ENCODE measurements at regions not wholly inside any gene's neighbourhood (a gene's known extent, or its start where the extent isn't known, plus 50 kb on each side); places are given as distances from the start of the nearest gene placed in this dataset.
"Not testable (repeated sequence)": the region's sequence is repeated elsewhere in the genome, so short reads cannot be mapped to it uniquely, and the experiment has no call there.

DNA sequence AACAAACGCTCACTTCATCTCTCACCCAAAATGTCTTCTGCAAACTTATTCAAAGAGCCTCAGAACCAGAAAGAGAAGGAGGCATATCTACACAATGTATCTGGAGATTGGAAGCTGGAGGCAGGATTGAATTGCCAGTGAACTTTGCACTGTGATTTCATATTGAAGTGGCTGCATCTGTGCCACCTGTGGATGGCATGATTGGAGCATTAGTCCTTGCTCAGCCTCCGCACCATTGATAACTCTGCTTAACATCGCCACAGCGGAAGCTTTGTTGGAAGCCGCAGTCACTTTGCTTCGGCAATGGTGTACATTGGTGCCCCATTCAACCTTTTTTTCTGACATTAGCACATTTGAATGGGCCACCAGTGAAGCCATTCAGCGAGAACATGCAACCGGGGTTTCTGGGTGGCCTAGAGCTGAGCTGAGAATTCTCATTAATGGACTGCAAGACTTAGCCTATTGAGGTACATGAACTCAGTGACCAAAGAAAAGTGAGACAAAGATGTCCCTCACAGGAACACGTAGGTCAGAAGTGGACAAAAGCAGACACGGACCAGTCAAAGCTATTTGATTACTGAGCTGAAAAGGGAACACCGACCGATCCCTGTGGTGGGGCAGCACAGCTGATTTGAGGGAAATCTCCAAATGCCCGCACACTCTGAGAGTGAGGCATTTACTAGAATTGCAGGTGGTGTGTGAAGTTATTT, 130.4 kb downstream of the BRMS1L start:
- DNase-seq (no peak), ATAC-seq (ENCODE audit: insufficient read depth, low read depth) (no peak)
- H3K4me3 ChIP-seq (ENCODE audit: low read depth in 1 of 2, low read length in 2 of 2) = no peak overlapping the region
- H3K4me1 ChIP-seq (ENCODE audit: insufficient read depth, low read length) = no peaks in the 10 kb centered on the region
- no peaks in the 10 kb centered on the region for H3K9me3 ChIP-seq (ENCODE audit: insufficient read depth, low read length, severe bottlenecking)
- H2AFZ ChIP-seq (ENCODE audit: low read depth, low read length) = no peak overlapping the region
- TF ChIP-seq EZH2 (IDR thresholded peaks at IDR 0.05; ENCODE audit: borderline replicate concordance, low read depth, low read length, severe bottlenecking) = no peak
- TF ChIP-seq, protein P1, sequence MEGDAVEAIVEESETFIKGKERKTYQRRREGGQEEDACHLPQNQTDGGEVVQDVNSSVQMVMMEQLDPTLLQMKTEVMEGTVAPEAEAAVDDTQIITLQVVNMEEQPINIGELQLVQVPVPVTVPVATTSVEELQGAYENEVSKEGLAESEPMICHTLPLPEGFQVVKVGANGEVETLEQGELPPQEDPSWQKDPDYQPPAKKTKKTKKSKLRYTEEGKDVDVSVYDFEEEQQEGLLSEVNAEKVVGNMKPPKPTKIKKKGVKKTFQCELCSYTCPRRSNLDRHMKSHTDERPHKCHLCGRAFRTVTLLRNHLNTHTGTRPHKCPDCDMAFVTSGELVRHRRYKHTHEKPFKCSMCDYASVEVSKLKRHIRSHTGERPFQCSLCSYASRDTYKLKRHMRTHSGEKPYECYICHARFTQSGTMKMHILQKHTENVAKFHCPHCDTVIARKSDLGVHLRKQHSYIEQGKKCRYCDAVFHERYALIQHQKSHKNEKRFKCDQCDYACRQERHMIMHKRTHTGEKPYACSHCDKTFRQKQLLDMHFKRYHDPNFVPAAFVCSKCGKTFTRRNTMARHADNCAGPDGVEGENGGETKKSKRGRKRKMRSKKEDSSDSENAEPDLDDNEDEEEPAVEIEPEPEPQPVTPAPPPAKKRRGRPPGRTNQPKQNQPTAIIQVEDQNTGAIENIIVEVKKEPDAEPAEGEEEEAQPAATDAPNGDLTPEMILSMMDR (IDR thresholded peaks at IDR 0.05; ENCODE audit: borderline replicate concordance, extremely low read depth, low read length, poor library complexity, severe bottlenecking) = no peak
- H3K9ac ChIP-seq (ENCODE audit: low read depth, low read length) = no peak overlapping the region
- no peaks in the 10 kb centered on the region for H4K20me1 ChIP-seq (ENCODE audit: insufficient read depth, low read length)
- H3K4me2 ChIP-seq (ENCODE audit: insufficient read depth, low read length) = no peak overlapping the region
- H3K79me2 ChIP-seq (ENCODE audit: insufficient read depth, low read length) = no peaks in the 10 kb centered on the region
- H3K27me3 ChIP-seq (ENCODE audit: insufficient read depth, low read length, poor library complexity) = no peaks in the 10 kb centered on the region
- H3K36me3 ChIP-seq (ENCODE audit: insufficient read depth, low read length) = no peaks in the 10 kb centered on the region
- H3K27ac ChIP-seq (ENCODE audit: low read length) = no peak overlapping the region

DNA sequence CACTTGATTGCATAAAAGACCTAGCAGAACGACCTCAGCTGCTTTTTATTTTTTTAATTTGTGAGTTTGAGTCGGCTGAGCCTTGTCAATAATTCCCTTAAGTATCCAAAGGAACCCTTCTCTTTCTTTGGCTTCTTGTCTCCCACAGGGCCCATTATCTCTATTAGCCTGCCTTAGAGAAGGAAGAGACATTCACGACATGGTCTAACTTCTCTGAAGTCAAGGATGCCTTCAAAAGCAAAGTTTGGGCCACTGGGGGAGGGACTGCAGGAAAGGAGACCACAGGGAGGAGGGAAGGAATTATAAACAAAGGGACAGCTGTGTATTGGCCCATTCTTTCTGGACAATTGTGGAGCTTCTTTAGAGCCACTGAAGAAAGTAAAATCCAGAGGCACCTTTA, 126.4 kb downstream of the BRMS1L start:
- Histone ChIP-seq H3K9me3 (ENCODE audit: insufficient read depth, low read length, severe bottlenecking) (no peaks in the 10 kb centered on the region), H3K4me1 (ENCODE audit: insufficient read depth, low read length) (no peaks in the 10 kb centered on the region), H3K4me2 (ENCODE audit: insufficient read depth, low read length) (no peak overlapping the region), H3K4me3 (ENCODE audit: low read depth in 1 of 2, low read length in 2 of 2) (no peak overlapping the region), H3K9ac (ENCODE audit: low read depth, low read length) (no peak overlapping the region), H3K27me3 (ENCODE audit: insufficient read depth, low read length, poor library complexity) (no peaks in the 10 kb centered on the region), H4K20me1 (ENCODE audit: insufficient read depth, low read length) (no peaks in the 10 kb centered on the region), H3K79me2 (ENCODE audit: insufficient read depth, low read length) (no peaks in the 10 kb centered on the region), H3K27ac (ENCODE audit: low read length) (no peak overlapping the region), H2AFZ (ENCODE audit: low read depth, low read length) (no peak overlapping the region), H3K36me3 (ENCODE audit: insufficient read depth, low read length) (no peaks in the 10 kb centered on the region)
- TF ChIP-seq EZH2 (IDR thresholded peaks at IDR 0.05; ENCODE audit: borderline replicate concordance, low read depth, low read length, severe bottlenecking) = no peak
- TF ChIP-seq, protein P1 (IDR thresholded peaks at IDR 0.05; ENCODE audit: borderline replicate concordance, extremely low read depth, low read length, poor library complexity, severe bottlenecking) = no peak
- DNase-seq = no peak
- ATAC-seq (ENCODE audit: insufficient read depth, low read depth) = no peak

DNA sequence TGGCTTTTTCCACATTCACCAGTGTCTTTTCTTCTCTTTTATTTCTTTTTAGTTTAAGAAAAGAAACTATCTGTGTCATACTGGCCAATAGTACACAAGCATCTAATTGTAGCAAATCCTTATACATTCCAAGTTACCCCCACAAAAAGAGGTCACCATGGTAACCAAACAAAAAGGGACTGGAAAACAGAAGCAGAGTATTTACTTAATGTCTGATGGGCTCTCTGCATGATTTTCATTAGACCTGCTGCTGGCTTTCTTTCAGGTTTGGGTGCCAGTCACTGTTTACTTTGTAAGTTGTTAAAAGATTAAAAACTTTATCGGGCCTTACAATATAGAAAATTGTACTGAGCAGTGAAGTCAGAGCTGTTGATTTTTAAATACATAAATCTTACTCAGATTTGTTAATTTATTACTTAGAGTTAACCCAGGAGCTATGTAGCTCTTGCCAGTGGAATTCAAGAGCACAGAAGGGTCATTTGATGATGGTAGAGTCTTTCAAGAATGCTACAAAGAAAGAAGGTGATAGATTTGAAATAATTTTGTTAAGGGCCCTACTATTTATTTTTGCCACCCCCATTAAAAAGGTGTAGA, 123.9 kb downstream of the BRMS1L start:
- Histone ChIP-seq H3K27ac (ENCODE audit: low read length) (no peak overlapping the region), H2AFZ (ENCODE audit: low read depth, low read length) (no peak overlapping the region), H3K9ac (ENCODE audit: low read depth, low read length) (no peak overlapping the region), H3K79me2 (ENCODE audit: insufficient read depth, low read length) (no peaks in the 10 kb centered on the region), H3K9me3 (ENCODE audit: insufficient read depth, low read length, severe bottlenecking) (no peaks in the 10 kb centered on the region), H3K4me2 (ENCODE audit: insufficient read depth, low read length) (no peak overlapping the region), H3K4me1 (ENCODE audit: insufficient read depth, low read length) (no peaks in the 10 kb centered on the region), H4K20me1 (ENCODE audit: insufficient read depth, low read length) (no peaks in the 10 kb centered on the region), H3K36me3 (ENCODE audit: insufficient read depth, low read length) (no peaks in the 10 kb centered on the region), H3K27me3 (ENCODE audit: insufficient read depth, low read length, poor library complexity) (no peaks in the 10 kb centered on the region), H3K4me3 (ENCODE audit: low read depth in 1 of 2, low read length in 2 of 2) (no peak overlapping the region)
- TF ChIP-seq, protein P1 (IDR thresholded peaks at IDR 0.05; ENCODE audit: borderline replicate concordance, extremely low read depth, low read length, poor library complexity, severe bottlenecking) = no peak
- TF ChIP-seq EZH2 (IDR thresholded peaks at IDR 0.05; ENCODE audit: borderline replicate concordance, low read depth, low read length, severe bottlenecking) = no peak
- ATAC-seq (ENCODE audit: insufficient read depth, low read depth) (no peak), DNase-seq (no peak)

DNA sequence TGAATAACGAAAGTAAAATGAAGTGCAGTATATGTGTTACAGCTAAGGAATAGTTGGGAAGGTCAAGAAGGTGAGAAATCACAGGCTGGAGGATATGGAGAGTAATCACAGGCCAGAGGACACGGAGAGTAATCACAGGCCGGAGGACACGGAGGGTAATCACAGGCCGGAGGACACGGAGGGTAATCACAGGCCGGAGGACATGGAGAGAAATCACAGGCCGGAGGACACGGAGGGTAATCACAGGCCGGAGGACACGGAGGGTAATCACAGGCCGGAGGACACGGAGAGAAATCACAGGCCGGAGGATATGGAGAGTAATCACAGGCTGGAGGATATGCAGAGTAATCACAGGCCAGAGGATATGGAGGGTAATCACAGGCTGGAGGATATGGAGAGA, 121.8 kb downstream of the BRMS1L start:
- H3K27me3 ChIP-seq (ENCODE audit: insufficient read depth, low read length, poor library complexity) = not testable (repeated sequence)

More for the DNA sequence above, 121.8 kb downstream of the BRMS1L start:
- H2AFZ ChIP-seq (ENCODE audit: low read depth, low read length); H3K79me2 ChIP-seq (ENCODE audit: insufficient read depth, low read length); ATAC-seq (ENCODE audit: insufficient read depth, low read depth); DNase-seq; H3K9me3 ChIP-seq (ENCODE audit: insufficient read depth, low read length, severe bottlenecking); H3K27ac ChIP-seq (ENCODE audit: low read length); H3K4me1 ChIP-seq (ENCODE audit: insufficient read depth, low read length); H3K4me3 ChIP-seq (ENCODE audit: low read depth in 1 of 2, low read length in 2 of 2); H3K9ac ChIP-seq (ENCODE audit: low read depth, low read length); H4K20me1 ChIP-seq (ENCODE audit: insufficient read depth, low read length); H3K36me3 ChIP-seq (ENCODE audit: insufficient read depth, low read length); H3K4me2 ChIP-seq (ENCODE audit: insufficient read depth, low read length): not testable (repeated sequence)
